Parathyroid adenoma (tissue), 2 donors: ENCODE measurements at regions not wholly inside any gene's neighbourhood (a gene's known extent, or its start where the extent isn't known, plus 50 kb on each side); places are given as distances from the start of the nearest gene placed in this dataset.

Source experiments
- H2AFZ ChIP-seq: fragments of 300-600 bp; sonication (generic); one replicate; pipeline ENCODE4 v1.7.0; 2017; ENCODE audit warnings: antibody characterized with exemption, mild to moderate bottlenecking
- H3K27ac ChIP-seq: fragments of 300-600 bp; sonication (generic); one replicate; pipeline ENCODE4 v1.7.0; 2017
- H3K27me3 ChIP-seq: fragments of 300-600 bp; sonication (generic); one replicate; pipeline ENCODE4 v1.7.0; 2017; ENCODE audit warnings: low read length; ENCODE audit not compliant: control insufficient read depth, insufficient read depth
- H3K36me3 ChIP-seq: fragments of 300-600 bp; sonication (generic); one replicate; pipeline ENCODE4 v1.7.0; 2017; ENCODE audit warnings: low read length; ENCODE audit not compliant: control insufficient read depth, insufficient read depth
- H3K4me1 ChIP-seq: fragments of 300-600 bp; sonication (generic); one replicate; pipeline ENCODE4 v1.7.0; 2017; ENCODE audit warnings: control low read depth
- H3K4me2 ChIP-seq: fragments of 300-600 bp; sonication (generic); one replicate; pipeline ENCODE4 v1.7.0; 2017; ENCODE audit warnings: low read length
- H3K4me3 ChIP-seq: fragments of 300-600 bp; sonication (generic); one replicate; pipeline ENCODE4 v1.7.0; 2017; ENCODE audit warnings: low read depth, low read length
- H3K79me2 ChIP-seq: fragments of 300-600 bp; sonication (generic); one replicate; pipeline ENCODE4 v1.7.0; 2017; ENCODE audit warnings: control low read depth
- H3K9ac ChIP-seq: fragments of 300-600 bp; sonication (generic); one replicate; pipeline ENCODE4 v1.7.0; 2017; ENCODE audit warnings: mild to moderate bottlenecking
- H3K9me3 ChIP-seq: fragments of 300-600 bp; sonication (generic); one replicate; pipeline ENCODE4 v1.7.0; 2017; ENCODE audit warnings: low read length; ENCODE audit not compliant: control insufficient read depth
- TF ChIP-seq, protein P1 (sequence below): fragments of 300-600 bp; sonication (generic); IDR thresholded peaks from one replicate; pipeline ENCODE4 v1.7.0; 2017; ENCODE audit warnings: antibody characterized with exemption, mild to moderate bottlenecking
- donor health status: primary hyperparathyroidism.

DNA sequence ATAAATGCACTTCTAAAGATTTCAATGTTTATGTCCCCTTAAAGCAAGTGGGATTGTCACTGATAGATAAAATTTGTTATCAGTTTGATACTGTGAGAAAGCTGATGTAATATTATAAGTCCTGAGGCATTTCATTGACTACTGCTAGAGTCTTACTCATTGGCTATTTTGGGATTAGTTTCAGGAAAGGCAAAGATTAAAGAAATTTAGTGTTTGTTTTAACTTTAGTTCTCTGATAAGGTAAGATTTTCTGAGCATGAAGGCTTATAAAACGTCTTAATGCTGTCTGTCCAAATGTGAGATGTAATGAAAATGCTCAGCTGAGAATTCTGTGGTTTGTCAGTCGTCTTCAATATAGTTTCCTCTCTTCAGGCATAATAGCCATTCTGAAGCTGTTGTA is 886.4 kb upstream of the CDH2 start:
- Histone ChIP-seq H3K4me1 (no peaks in the 10 kb centered on the region), H3K36me3 (no peaks in the 10 kb centered on the region), H3K4me2 (no peak overlapping the region), H3K9me3 (no peaks in the 10 kb centered on the region), H2AFZ (no peak overlapping the region), H3K4me3 (no peak overlapping the region), H3K27me3 (no peaks in the 10 kb centered on the region), H3K27ac (no peak overlapping the region), H3K79me2 (no peaks in the 10 kb centered on the region), H3K9ac (no peak overlapping the region)
- TF ChIP-seq, protein P1, sequence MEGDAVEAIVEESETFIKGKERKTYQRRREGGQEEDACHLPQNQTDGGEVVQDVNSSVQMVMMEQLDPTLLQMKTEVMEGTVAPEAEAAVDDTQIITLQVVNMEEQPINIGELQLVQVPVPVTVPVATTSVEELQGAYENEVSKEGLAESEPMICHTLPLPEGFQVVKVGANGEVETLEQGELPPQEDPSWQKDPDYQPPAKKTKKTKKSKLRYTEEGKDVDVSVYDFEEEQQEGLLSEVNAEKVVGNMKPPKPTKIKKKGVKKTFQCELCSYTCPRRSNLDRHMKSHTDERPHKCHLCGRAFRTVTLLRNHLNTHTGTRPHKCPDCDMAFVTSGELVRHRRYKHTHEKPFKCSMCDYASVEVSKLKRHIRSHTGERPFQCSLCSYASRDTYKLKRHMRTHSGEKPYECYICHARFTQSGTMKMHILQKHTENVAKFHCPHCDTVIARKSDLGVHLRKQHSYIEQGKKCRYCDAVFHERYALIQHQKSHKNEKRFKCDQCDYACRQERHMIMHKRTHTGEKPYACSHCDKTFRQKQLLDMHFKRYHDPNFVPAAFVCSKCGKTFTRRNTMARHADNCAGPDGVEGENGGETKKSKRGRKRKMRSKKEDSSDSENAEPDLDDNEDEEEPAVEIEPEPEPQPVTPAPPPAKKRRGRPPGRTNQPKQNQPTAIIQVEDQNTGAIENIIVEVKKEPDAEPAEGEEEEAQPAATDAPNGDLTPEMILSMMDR: no peak

DNA sequence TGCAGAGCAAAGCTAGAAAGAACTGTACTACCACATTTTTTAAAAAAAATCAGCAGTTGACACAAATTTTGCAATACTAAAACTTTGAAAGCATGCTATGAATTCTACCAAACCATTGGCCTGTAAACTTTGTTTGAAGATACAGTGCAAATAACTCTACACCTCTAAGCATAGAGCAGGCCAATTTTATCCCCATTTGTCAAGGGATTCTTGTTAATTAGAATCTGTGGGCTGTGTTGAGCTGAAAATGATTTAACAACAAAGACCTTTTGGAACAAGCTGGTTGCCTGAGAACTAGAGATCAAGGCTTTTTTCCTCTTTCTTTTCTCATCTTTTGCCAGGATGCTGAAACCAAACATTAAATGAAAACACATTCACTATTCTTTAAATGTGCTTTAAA is 886.0 kb upstream of the CDH2 start:
- no peak overlapping the region for H3K4me3 ChIP-seq
- H3K9me3 ChIP-seq: no peaks in the 10 kb centered on the region
- no peak overlapping the region for H3K9ac ChIP-seq
- H3K4me1 ChIP-seq: no peaks in the 10 kb centered on the region
- no peaks in the 10 kb centered on the region for H3K79me2 ChIP-seq
- TF ChIP-seq, protein P1: no peak
- no peaks in the 10 kb centered on the region for H3K27me3 ChIP-seq
- H2AFZ ChIP-seq: no peak overlapping the region
- H3K27ac ChIP-seq: no peak overlapping the region
- no peaks in the 10 kb centered on the region for H3K36me3 ChIP-seq
- no peak overlapping the region for H3K4me2 ChIP-seq

GRCh38 chr18:29060349-29060748 is 883.4 kb upstream of the CDH2 start:
- Histone ChIP-seq H3K9me3 (no peaks in the 10 kb centered on the region), H2AFZ (no peak overlapping the region), H3K4me1 (no peaks in the 10 kb centered on the region), H3K79me2 (no peaks in the 10 kb centered on the region), H3K27me3 (no peaks in the 10 kb centered on the region), H3K27ac (no peak overlapping the region), H3K9ac (no peak overlapping the region), H3K36me3 (no peaks in the 10 kb centered on the region), H3K4me3 (no peak overlapping the region), H3K4me2 (no peak overlapping the region)
- TF ChIP-seq, protein P1: no peak

GRCh38 chr18:29057703-29058102 is 880.8 kb upstream of the CDH2 start:
- no peaks in the 10 kb centered on the region for H3K27me3 ChIP-seq
- H3K4me1 ChIP-seq: no peaks in the 10 kb centered on the region
- no peak overlapping the region for H3K4me3 ChIP-seq
- H2AFZ ChIP-seq: no peak overlapping the region
- H3K79me2 ChIP-seq: no peaks in the 10 kb centered on the region
- no peak overlapping the region for H3K4me2 ChIP-seq
- TF ChIP-seq, protein P1: no peak
- H3K36me3 ChIP-seq: no peaks in the 10 kb centered on the region
- no peak overlapping the region for H3K27ac ChIP-seq
- no peak overlapping the region for H3K9ac ChIP-seq
- H3K9me3 ChIP-seq: no peaks in the 10 kb centered on the region

GRCh38 chr18:29056800-29057199 is 879.9 kb upstream of the CDH2 start:
- Histone ChIP-seq H2AFZ (no peak overlapping the region), H3K27me3 (no peaks in the 10 kb centered on the region), H3K9me3 (no peaks in the 10 kb centered on the region), H3K36me3 (no peaks in the 10 kb centered on the region), H3K79me2 (no peaks in the 10 kb centered on the region), H3K4me2 (no peak overlapping the region), H3K9ac (no peak overlapping the region), H3K4me1 (no peaks in the 10 kb centered on the region), H3K4me3 (no peak overlapping the region), H3K27ac (no peak overlapping the region)
- TF ChIP-seq, protein P1: no peak
